ELF-1 (cell line): ENCODE measurements at regions not wholly inside any gene's neighbourhood (a gene's known extent, or its start where the extent isn't known, plus 50 kb on each side); places are given as distances from the start of the nearest gene placed in this dataset.

Source experiments
- DNase-seq: peaks from one replicate; pipeline ENCODE4 v3.0.0-alpha.2; 2016; ENCODE audit warnings: low read depth, low spot score

DNA sequence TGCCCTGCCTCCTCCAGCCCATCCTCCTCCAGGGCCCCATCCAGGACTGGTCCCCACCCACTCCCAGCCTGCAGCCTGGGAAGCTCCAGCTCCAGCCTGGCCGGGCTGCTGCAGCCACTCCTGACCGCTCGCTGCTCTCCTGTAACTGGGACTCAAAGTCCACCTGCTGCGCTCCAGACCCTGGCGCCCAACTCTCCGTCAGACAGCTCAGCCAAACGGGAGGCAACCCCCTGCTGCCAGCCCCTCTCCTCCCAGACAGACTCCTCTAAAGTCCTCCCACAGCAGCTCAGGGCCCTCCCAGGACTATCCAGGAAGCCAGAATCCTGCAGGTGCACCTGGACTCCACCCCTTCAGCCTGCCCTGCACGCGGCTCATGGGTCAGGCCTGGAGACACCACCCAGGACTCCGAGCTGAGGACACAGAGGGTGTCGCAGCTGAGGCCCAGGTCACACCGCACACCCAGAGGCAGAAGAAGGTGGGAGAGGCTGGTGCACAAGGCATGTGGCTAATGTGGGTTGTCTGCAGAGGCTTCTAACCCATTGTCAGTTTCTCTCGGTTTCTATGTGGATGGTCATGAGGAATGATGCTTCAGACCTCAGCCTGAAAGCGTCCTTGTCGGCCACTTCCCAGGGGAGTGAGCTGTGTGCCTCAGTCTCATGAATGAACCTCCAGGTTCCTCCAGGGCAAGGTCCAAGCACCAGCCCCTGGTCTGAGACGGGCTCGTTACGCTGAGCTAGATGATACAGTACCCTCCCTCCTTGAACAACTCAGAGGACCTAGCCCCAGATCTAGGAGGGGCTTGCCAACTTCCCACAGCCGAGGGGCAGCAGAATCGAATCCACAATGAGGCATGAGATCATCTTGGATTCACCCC lies 1514.8 kb downstream of the TBC1D22A start:
- no peak for DNase-seq

DNA sequence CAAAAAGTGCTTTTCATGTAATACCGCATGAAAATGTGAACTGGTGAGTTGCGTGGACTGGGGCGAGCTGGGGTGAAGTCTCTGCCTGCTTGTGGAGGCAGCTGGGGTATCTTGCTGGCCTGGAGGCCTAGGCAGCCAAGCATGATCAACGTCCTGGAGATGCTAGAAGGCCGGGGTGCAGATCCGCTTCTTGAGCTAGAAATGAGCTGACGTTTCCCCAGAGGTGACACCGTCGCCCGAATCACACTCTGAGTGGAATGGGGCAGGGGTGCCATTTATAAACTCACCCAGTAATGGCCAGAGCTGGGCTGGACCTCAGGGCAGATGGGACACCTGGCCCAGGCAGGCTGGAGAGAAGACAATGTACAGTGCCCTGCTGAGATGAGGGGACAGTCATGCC lies 1513.0 kb downstream of the TBC1D22A start:
- DNase-seq, result no peak

DNA sequence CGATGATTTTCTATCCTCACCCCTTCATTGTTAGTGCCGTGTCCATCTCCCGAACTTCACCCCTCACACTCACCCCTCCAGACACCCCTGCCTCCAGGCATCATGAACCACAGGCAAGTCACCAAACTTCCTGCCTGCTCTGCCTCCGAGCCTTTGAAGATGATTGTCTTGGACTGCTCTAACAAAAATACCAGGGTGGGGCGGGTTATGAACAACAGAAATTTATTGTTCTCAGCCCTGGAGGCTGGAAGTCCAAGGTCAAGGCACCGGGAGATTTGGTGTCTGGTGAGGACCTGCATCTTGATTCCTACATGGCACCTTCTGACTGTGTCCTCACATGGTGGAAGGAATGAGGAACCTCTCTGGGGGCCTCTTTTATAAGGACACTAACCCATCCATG lies 1508.3 kb downstream of the TBC1D22A start:
- no peak for DNase-seq

DNA sequence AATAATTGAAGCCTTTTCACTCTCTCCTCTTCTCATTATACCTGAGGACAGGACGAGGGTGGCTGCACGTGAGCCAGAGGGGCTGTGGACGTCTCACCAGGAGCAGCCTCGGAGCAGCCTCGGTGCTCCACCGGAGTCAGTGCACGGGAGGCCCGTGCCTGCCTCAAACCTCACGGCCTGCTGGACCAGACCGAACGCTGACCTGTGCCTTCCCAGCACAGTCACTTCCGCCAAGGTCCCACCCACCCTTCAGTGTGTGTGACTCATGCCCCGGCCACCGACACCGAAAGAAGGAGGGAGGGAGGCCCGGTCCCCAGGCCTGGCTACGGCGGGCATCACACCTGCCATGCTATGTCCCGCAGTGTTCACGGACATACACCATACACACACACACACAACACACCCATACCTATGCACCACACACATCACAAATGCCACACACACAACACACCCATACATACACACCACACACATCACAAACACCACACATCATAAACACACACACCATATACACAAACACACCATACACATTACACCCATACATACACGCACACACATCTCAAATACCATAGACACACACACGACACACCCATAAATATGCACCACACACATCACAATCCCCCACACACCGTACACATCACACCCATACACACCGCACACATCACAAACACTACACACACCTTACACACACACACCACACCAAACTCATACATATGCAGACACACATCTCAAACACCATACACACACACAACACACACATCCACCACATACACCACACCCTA lies 1506.5 kb downstream of the TBC1D22A start:
- DNase-seq, result no peak

DNA sequence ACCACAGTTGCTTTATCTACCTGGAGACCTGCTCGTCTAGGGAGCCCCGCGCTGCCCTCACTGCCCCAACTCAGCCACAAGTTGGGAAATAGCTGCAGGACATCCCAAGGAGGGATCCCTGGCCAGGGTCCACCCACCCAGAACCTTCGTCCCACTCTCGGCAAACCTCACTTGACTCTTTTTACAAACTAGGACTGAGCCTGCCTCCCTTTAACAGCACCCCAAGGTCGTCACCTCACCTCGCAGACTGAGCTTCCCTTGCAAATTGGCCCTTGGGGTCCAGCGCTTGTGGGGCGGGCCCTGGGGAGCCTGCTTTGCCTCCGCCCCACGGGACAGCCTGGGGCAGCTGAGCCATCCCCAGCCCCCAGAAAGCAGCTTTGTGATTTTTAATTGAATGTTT lies 1505.8 kb downstream of the TBC1D22A start:
- no peak for DNase-seq

DNA sequence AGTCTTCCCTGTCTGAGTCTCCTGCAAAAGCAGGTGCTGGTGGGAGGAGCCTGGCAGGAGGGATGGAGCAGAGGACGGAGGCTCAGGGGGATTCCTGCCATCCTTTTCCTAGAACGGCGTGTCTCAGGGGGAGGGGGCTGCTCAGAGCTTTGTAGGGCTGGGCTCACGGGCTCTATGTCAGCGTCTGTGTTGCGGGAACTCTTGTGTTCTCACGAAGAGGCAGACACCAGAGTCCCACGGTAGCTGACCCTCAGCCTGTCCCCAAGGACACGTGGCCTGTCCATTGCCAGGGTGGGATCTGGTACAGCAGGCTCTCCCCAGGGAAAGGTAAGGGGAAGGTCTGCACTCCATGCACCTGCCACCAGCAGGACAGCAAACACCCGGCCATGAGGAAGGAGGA lies 1505.2 kb downstream of the TBC1D22A start:
- no peak for DNase-seq

DNA sequence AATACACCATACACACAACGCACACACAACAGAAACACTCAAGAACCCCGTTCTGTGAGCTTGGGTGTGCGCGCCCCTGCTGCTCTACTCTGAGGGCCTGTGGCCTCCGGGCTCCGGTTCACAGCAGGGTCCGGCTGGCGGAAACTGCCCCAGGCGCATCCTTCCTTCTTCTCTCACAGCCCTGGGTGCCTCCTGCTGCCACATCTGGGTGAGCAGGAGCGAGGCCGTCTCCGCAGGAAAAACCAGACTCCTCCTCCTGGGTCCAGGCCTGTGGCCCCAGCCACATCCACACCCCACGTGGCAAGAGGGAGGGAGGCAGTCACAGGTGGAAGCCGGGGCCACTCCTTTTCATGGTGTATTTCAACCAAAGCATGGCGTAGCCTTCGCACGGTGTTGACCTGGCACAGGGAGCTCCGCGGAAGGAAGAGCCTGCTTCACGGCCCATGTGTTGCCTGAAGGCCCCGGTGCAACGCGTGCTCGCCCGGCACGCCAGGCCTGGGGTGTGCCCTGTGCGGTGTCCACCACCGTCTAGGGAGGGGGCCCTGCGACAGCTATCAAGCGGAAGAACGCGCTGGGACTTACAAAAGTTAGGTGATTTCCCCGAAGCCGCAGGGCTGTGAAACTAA lies 1502.7 kb downstream of the TBC1D22A start:
- DNase-seq, result no peak

DNA sequence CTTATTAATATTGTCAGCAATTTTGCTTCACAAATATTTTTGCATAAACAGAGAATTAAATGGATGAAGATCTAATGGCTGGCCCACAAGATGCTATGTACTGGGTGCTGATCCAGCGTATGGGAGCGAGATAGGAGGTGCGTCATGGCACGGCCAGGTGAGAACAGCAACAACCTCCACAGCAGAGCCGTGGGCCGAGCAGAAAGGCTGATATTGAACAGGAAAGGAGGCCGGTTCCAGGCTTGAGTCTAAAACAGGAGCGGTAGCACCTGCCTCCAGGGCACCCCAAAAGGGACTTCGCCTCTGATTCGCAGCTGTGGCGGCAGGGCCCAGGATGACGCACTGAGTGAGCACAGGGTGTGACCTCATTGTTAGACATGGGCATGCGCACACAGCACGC lies 1502.1 kb downstream of the TBC1D22A start:
- DNase-seq, result no peak

DNA sequence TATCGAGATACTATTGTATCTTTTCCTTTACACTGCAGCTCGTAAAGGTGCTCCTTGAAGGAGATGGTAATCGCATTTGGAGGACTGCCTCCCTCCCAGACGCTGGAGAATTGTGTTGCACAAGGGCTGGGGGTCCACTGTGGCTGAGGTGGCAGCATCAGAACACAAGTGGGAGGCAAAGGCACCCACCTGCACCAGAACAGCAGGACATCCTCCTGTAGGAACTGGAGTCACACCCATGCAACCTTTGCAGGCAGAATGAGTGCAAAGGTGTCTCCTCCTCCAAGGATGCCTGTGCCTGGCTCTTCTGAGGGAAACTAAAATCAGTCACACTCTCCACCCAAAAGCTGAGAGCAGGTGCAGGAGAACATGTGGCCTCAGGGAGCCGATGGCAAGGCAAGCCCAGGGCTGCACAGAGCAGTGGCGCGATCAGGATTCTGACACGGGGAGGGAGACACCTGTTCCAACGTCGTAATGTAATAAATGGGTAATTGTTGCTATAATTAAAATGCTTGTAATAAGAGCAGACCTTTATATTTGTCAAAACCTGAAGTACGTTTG lies 1501.4 kb downstream of the TBC1D22A start:
- DNase-seq, result no peak

DNA sequence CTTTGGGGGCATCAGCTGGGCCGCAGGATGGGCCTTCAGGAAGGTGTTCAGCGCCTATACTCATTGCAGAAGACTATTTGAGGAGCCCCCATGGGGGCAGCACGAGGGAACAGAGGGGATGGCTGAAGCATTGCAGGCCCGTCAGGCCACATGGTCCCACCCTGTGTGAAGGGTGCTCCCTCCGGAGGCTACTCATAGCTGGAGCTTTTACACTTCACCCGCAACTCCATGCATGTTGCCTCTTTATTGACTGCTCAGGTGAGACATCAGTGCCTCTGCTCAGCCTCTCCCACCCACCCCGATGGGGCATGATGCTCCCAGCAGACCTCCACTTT lies 1500.9 kb downstream of the TBC1D22A start:
- DNase-seq, result no peak

DNA sequence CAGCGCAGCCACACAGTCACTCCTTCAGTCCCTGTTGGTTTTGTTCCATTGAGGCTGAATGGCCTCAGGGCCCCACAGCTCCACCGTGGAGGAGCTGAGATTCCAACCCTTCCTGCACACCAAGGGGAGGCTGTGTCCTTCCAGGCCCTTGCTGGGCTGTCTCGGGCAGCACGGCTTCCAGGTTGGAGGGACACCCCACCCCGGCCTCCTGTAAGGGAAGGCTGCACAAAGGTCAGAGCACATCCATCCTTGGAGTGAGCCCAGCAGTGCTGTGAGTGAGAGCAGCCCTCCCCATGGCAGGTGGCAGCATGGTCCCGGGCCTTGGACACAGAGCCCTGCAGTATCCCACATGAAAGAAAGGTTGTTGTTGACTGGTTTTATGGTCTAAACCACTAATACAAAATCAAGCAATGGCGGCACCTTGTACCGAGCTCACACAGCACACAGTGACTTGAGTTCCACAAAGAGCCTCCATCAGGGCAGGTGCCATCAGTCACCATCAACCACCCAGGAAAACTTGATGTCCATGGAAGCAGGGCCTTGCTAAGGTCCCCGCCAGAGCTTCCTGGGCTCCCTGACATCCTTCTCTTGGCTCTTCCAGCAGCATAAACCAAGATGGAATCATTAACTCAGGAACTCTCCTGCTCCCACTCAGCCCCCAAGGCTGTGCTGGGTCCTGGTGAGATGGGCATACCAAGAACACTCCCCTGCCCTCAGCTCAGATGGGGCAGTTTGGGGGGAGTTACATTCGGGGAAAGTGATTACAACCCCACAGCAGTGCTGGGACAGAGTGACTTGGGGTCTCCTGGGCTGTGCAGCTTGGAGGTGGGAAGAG lies 1500.4 kb downstream of the TBC1D22A start:
- DNase-seq, result no peak

DNA sequence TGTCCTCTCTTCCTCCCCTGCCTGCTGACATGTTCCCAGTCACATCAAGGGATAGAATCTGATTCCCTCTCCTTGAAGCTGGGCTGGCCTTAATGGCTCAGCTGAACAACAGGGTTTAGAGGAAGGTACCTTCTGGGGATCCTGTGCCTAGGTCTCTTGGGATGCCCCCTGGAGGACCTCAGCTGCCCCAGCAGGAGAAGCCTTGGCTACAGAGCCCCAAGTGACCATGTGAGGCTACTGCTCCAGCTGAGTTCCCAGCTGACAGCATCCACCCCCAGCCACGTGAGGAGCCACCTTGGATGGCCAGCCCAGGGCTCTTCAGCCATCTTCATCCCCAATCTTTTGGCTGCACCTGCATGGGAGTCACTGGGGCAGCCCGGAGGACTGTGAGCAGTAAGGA lies 1499.3 kb downstream of the TBC1D22A start:
- DNase-seq, result no peak

DNA sequence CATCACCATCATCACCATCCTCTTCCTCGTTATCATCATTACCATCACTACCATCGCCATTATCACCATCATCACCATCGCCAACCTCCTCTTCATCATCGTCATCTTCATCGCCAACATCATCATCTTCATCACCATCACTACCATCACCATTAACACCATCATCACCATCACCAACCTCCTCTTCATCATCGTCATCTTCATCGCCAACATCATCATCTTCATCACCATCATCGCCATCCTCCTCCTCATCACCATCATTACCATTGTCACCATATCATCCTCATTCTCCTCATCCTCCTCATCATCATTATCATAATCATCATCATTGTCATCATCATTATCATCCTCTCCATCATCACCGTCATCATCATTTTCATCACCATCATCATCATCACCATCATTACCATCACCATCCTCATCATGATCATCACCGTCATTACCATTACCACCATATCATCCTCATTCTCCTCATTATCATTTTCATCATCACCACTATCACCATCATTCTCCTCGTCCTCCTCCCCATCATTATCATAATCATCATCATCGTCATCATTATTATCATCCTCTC lies 1498.7 kb downstream of the TBC1D22A start:
- DNase-seq, result no peak

DNA sequence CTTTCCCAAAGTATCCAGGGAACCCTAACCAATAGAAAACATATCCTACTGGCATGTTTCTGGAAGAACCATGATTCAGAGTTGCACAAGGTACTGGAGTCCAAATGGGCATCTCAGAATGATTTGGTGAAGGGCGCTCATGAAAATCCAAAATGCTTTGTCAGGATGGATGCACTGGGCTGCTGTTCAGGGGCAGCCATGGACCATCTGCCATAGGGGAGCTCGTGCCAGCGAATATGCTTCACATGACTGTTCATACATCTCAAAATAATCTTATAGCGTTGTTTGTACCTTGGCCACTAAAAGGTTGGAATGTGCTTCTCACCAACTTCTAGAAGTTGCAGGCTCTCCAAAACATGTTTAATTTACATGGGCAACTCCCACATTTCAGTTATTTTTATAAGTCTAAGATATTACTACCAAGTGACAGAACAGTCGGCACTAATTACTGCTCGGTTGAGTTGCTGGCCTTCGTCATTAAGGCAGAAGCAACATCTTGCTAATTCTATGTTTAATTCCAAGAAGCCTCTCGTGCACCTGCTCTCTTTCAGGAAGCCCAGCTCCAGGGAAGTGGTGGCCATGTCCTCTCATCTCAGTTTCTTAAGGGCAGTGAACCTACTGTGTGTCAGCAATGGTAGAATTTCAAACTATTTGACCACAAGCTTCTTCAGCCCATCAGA lies 1497.7 kb downstream of the TBC1D22A start:
- no peak for DNase-seq

DNA sequence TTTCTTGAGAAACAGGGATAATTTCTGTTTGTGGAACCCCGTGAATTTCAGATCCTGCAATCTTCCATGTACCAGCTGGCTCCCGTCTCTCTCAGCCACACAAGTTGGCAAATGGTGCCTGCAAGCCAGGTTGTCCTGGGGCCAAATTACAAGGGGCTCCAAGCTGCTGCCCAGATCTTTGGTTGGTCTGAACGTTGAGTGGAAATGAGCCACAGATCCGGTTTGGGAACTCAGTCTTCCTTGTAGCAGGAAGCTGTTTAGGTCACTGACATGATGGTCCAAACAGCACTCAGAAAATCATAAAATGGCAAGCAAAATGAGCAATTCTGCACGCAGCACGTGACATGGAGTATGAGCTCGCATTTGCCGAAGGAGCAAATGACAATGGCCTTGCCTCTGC lies 1496.4 kb downstream of the TBC1D22A start:
- no peak for DNase-seq

DNA sequence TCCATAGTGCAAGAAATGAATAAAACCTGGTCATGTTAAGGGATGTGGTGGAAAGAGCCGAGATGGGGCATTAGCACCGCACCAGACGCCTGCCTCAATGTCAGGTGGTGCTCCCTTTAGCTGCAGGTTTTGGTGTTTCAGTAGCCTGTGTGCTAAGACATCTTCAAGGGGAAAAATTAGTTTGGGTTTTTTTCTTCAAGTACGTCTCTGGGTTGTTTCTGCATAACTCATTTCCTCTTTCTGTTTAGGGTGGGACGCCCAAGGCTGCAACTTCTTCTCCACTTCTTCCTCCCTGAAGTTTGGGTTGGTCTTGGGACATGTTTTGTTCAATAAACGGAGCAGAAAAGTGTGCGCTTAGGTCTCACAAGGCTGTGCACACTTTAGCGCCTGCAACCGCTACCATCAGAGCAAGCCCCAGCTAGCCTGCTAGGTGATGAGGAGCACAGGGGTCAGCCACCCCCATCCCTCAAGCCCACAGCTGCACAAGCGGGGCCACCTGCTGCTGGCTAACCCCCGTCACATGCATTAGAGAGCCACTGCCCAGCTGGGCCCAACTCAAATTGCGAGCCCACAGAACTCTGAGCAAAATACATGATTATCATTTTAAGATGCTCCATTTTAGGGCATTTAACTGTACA lies 1495.7 kb downstream of the TBC1D22A start:
- DNase-seq, result no peak

DNA sequence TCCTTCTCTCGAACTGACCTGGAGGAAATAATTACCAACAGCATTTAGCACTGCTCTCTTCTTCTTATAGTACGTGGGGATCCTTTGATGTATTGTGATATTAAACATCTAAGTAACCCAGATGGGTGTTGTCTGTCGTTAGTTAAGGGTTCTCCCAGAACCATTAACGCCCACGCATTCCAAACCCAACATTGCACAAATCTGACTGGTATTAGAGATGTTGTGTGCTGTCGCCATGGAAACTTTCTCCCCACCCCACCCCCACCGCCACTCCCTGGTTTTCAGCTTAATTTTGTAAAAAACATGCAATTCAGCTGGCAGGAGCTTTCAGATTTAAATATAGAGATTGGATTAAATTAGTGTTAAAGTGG lies 1495.2 kb downstream of the TBC1D22A start:
- no peak for DNase-seq

DNA sequence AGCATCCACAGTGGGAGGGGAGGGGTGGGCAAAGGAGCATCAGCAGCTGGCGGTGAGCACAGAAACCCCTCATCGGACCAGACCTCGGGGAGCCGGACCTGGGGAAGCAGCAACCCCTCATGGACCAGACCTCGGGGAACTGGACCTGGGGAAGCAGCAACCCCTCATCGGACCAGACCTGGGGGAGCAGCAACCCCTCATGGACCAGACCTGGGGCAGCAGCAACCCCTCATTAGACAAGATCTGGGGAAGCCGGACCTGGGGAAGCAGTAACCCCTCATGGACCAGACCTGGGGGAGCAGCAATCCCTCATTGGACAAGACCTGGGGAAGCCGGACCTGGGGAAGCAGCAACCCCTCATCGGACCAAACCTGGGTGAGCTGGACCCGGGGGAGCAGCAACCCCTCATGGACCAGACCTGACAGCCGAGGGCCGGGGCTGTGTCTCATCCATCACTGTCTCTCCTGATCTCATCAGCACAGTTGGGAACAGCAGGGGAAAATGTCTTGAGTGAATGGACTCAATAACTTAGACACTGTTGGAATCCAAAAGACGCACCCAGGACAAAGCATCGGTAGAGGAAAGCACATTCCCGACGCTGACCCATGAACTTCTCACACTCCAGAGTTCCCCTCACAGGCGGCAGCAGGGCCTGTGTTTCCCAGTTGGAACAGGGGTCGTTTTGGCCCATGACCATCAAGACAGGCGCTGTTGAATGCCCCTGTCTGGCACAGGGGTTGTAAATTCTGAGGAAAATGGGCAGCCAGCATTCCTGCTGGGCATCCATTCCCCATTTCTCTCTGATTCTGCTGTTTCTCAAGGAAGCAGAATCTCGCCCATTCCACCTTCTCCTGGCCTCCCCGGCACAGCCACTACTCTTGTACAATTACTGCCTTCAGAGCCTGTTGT lies 1494.6 kb downstream of the TBC1D22A start:
- no peak for DNase-seq
